ENCODE measurements at regions not wholly inside any gene's neighbourhood (a gene's known extent, or its start where the extent isn't known, plus 50 kb on each side); places are given as distances from the start of the nearest gene placed in this dataset.

GRCh38 chr9:129559506-129559881 lies 61.4 kb downstream of the C9orf50 start:
- TF ChIP-seq SUZ12 (IDR thresholded peaks at IDR 0.05; ENCODE audit: extremely low read depth, insufficient read depth, insufficient read length) (no peak), ZNF274 (IDR thresholded peaks at IDR 0.05; ENCODE audit: low read depth, low read length) (no peak)
